GM12874 (cell line): ENCODE measurements at regions not wholly inside any gene's neighbourhood (a gene's known extent, or its start where the extent isn't known, plus 50 kb on each side); places are given as distances from the start of the nearest gene placed in this dataset.

ENCODE experiments used
- TF ChIP-seq, protein P1 (sequence below): IDR thresholded peaks from 2 replicates; pipeline ENCODE4 v1.5.1; 2011; ENCODE audit warnings: low read depth, mild to moderate bottlenecking, control low read depth, low read length, moderate library complexity; ENCODE audit not compliant: insufficient read depth

DNA sequence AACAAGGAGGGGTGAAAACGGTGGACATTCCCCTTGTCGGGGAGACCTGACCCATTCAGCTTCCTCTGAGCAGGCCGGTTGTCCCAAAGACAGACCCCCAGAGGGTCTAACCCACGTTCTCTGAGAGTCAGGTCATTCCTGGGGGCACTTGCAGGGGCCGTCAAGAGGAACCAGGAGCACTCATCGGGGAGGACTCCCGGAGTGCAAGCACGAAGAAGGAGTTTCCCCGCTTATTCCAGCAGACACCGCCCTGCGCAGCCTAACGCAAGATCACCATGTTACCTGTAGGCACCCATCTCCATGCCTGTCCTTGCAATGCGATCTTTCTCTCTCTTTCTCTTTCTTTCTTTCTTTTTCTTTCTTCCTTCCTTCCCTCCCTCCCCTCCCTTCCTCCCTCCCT lies 154.2 kb downstream of the SHOX start:
- TF ChIP-seq, protein P1, sequence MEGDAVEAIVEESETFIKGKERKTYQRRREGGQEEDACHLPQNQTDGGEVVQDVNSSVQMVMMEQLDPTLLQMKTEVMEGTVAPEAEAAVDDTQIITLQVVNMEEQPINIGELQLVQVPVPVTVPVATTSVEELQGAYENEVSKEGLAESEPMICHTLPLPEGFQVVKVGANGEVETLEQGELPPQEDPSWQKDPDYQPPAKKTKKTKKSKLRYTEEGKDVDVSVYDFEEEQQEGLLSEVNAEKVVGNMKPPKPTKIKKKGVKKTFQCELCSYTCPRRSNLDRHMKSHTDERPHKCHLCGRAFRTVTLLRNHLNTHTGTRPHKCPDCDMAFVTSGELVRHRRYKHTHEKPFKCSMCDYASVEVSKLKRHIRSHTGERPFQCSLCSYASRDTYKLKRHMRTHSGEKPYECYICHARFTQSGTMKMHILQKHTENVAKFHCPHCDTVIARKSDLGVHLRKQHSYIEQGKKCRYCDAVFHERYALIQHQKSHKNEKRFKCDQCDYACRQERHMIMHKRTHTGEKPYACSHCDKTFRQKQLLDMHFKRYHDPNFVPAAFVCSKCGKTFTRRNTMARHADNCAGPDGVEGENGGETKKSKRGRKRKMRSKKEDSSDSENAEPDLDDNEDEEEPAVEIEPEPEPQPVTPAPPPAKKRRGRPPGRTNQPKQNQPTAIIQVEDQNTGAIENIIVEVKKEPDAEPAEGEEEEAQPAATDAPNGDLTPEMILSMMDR: no peak

DNA sequence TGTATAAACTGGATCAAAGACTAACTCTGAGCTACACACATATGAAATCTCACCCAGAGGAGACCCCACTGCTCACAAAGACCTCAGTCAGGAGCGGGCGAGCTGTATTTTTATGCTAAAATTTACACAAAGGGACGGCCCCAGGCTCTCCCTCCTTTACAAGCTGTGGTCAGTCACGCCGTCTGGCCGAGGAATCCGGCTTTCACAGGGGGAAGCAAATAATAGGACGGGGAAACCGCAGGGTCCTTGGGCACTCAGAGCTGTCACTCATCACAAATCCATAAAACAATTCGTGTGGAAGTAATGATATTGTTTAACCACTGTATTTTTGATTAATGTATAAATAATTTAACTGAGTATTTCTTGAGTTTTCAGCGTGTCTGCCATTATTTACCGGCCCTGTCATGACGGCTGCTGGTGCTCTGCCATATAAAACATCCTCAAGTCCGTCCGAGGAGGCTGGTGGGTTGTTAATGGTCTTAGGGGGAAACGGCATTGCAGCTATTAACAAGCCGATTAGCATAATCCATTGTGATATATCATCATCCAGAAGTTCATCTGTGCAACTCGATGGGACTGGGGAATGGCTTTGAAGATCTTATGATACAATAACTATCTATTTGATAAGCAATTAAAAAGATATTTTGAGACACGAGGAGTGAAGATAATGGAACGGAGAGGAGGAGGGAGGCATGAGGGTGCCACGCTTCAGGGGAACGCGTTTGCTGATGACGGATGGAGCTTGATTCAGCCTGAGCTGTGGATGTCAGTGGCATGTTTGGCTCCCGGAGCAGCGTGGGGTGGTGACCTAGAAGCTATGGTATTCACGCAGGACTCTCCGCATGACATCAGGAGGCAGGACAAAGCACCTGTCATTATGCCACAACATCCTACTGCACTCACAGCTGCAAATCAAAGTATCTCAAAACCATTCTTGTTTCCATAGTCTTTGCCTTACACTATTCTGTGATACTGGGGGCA lies 150.9 kb downstream of the SHOX start:
- TF ChIP-seq, protein P1: no peak

DNA sequence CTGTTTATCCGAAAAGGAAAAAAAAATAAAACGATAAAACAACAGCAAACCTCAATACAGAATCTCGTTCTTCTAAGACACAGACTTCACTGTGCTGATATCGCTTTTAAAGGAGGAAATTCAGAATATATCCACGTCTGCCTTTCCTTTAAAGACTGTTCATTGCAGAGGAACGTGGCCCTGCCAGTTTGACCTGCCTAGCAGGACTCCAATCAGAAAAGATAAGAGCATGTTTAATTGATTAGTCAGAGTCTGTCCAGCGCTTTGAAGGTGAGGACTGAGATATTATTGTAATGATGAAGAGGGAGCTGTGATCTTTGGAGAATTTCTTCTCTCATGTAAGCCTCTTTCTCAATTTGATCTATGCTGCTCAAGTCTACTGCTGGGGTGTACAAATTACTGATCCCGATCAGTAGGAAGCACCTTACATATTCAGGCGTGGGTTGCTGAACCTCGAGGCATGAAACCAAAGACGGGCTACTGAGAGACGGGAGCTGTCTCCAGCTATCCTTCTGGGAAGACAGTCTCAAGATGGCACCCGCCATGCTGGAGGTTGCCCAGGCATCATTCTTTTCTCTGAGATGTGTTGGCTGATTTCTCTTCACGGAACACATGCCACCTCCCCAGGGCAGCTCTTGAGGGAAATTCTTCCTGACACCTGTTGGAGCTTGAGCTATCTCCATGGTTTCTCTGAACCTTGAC lies 146.1 kb downstream of the SHOX start:
- TF ChIP-seq, protein P1: no peak

DNA sequence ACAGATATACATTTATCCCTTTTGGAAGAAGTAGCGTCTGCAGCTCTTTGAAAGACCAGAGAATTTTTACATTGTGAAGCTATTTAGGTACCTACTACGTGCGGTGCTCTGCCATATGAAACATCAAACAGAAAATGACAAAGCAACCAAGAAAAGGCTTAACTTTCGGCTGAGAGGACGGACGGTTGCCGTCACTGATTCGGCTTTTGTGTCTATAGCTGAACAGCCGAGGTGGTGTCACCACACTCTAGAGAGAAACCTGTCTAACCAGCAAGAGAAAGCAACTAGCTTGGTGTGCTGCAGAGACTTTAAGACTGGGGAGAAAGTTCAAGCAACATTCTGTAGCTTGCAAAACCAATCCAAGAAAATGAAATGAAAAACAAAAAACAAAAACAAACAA lies 145.5 kb downstream of the SHOX start:
- TF ChIP-seq, protein P1: no peak

DNA sequence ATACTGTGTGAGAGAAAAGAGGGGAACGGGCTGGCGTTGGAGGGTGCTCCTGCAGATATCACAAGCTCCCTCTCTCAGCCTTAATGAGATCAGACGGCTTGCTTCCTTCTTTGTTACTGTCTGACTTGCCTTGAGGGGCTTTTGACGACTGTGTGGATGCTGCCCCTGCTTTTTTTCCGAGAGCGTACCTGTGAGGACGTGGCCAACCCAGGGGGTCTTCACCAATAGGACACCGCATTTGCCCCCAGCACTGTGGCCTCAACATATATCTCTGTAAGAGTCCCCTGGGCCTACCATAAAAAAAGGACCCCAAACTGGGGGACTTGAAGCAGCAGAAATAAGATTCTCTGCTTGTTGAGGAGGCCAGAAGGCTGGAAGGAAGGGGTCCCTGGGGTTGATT lies 143.9 kb downstream of the SHOX start:
- TF ChIP-seq, protein P1: no peak

DNA sequence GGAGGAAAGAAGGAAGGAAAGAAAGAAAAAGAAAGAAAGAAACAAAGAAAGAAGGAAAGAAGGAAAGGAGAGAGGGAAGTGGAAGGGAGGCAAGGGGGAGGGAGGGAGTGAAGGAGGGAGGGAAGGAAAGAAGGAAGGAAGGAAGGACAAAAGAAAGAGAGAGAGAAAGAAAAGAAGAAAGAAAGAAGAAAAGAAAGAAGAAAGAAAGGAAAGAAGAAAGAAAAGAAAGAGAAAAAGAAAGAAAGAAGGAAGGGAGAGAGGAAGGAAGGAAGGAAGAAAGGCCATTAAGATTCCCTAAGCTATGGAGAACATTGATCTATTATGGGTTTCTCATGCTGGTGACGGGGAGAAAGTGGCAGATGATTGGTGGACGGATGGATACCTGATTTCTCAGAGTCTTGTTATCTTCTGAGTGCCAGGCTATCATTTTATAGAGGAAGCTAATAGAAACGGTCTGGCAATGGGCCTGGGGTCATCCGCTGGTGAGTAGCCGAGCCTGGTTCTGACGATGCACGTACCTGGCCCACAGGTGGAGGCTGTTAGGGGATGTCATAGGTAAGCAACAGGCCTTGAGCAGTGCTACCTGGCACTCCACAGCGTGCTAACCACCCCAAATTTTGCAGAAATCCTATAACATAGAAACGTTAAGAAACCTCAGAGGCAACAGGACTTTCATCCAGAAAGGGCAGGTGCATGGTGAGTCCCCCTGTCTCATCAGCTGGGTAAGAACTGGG lies 142.9 kb downstream of the SHOX start:
- TF ChIP-seq, protein P1: no peak

DNA sequence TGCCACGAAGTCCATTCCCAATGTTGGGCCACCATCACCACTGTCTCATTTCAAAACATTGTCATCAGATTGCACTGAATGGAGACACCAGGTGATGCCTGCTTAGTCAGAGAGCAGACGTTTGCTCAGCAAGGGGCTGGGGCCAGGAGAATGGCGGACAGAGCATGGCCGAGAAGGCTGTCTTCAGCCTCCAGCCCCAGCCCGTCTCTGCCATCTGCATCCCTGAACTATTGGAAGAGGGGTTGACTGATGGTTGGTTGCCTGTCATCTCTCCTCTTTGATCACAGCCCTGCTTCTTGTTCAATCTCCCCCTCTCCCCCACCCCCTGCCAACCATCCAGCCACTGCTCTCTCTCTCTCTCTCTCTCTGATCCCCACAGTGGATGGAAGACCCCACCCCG lies 140.9 kb downstream of the SHOX start:
- TF ChIP-seq, protein P1: no peak
